B cell (primary cell): ENCODE measurements at regions not wholly inside any gene's neighbourhood (a gene's known extent, or its start where the extent isn't known, plus 50 kb on each side); places are given as distances from the start of the nearest gene placed in this dataset.

Experiments
- CTCF ChIP-seq: fragments of 200-600 bp; IDR thresholded peaks from one replicate; pipeline ENCODE4 v1.8.0; 2022; ENCODE audit warnings: antibody characterized with exemption, mild to moderate bottlenecking
- EZH2 ChIP-seq: IDR thresholded peaks from 2 replicates; pipeline ENCODE4 v1.6.1; 2012; ENCODE audit warnings: borderline replicate concordance, low read depth, mild to moderate bottlenecking, moderate library complexity, low read length; ENCODE audit not compliant: insufficient read depth, poor library complexity, severe bottlenecking

- TF ChIP-seq CTCF: no peak
- TF ChIP-seq EZH2: no peak
Observed at GRCh38 chr2:136482006-136482405, 283.3 kb upstream of the THSD7B start.
